GM21526 (cell line): ENCODE measurements at regions not wholly inside any gene's neighbourhood (a gene's known extent, or its start where the extent isn't known, plus 50 kb on each side); places are given as distances from the start of the nearest gene placed in this dataset.
A peak's percentile ranks its signal among the peaks of the same experiment; 100 is the strongest.
"Not testable (repeated sequence)": the region's sequence is repeated elsewhere in the genome, so short reads cannot be mapped to it uniquely, and the experiment has no call there.

Experiments
- ATAC-seq: cut with Tn5 transposase; IDR thresholded peaks from one replicate; pipeline ENCODE4 v1.9.1; 2021; ENCODE audit warnings: moderate library complexity; ENCODE audit not compliant: unreplicated experiment, low FRiP score

- no peak for ATAC-seq
Observed at GRCh38 chr4:181776264-181777054, 466.7 kb upstream of the TENM3 start.

GRCh38 chr4:181777518-181777917 is 465.7 kb upstream of the TENM3 start:
- no peak for ATAC-seq

GRCh38 chr4:181784881-181785280 is 458.3 kb upstream of the TENM3 start:
- no peak for ATAC-seq

GRCh38 chr4:181792641-181793040 is 450.6 kb upstream of the TENM3 start:
- no peak for ATAC-seq

- no peak for ATAC-seq
Observed at GRCh38 chr4:181793096-181793495, 450.1 kb upstream of the TENM3 start.

- no peak for ATAC-seq
Observed at GRCh38 chr4:181796502-181796901, 446.7 kb upstream of the TENM3 start.

GRCh38 chr4:181798536-181798935 is 444.7 kb upstream of the TENM3 start:
- no peak for ATAC-seq

GRCh38 chr4:181799561-181800069 is 443.6 kb upstream of the TENM3 start:
- ATAC-seq: no peak

- ATAC-seq: no peak
Observed at GRCh38 chr4:181802207-181802606, 441.0 kb upstream of the TENM3 start.

GRCh38 chr4:181807771-181808170 is 435.4 kb upstream of the TENM3 start:
- ATAC-seq: no peak

- no peak for ATAC-seq
Observed at GRCh38 chr4:181810711-181811110, 432.5 kb upstream of the TENM3 start.

GRCh38 chr4:181811550-181811949 is 431.7 kb upstream of the TENM3 start:
- not testable (repeated sequence) for ATAC-seq

- ATAC-seq: no peak
Observed at GRCh38 chr4:181819946-181820345, 423.3 kb upstream of the TENM3 start.

- ATAC-seq: no peak
Observed at GRCh38 chr4:181820553-181820952, 422.6 kb upstream of the TENM3 start.

GRCh38 chr4:181821039-181822004 is 421.9 kb upstream of the TENM3 start:
- ATAC-seq: no peak

GRCh38 chr4:181822005-181822375 is 421.2 kb upstream of the TENM3 start:
- ATAC-seq: no peak

- no peak for ATAC-seq
Observed at GRCh38 chr4:181823183-181823582, 420.0 kb upstream of the TENM3 start.

- ATAC-seq: no peak
Observed at GRCh38 chr4:181823645-181824044, 419.6 kb upstream of the TENM3 start.

GRCh38 chr4:181825564-181825963 is 417.6 kb upstream of the TENM3 start:
- ATAC-seq: no peak

- no peak for ATAC-seq
Observed at GRCh38 chr4:181827246-181827645, 416.0 kb upstream of the TENM3 start.

GRCh38 chr4:181830404-181831035 is 412.7 kb upstream of the TENM3 start:
- peak; percentile 57 for ATAC-seq
